ENCODE measurements at regions not wholly inside any gene's neighbourhood (a gene's known extent, or its start where the extent isn't known, plus 50 kb on each side); places are given as distances from the start of the nearest gene placed in this dataset.

DNA sequence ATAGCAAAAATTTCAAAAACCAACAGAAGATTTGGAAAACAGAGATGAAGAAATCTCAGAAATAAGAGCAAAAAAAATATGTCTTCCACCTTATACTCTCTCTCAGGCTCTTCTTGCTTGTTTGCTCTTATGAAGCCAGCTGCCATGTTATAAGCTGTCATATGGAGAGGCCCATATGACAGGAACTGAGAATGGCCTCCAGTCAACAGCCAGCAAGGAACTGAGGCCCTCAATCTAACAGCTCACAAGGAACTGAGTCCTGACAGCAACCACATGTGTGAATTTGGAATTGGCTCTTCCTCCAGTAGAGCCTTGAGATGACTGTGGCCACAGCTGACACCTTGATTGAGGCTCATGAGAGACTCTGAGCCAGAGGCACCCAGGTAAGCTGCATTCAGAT, 51.3 kb upstream of the MAOA start:
- no peak overlapping the region for H3K4me3 ChIP-seq (ENCODE audit: low read depth, low read length)
- TF ChIP-seq, protein P1, sequence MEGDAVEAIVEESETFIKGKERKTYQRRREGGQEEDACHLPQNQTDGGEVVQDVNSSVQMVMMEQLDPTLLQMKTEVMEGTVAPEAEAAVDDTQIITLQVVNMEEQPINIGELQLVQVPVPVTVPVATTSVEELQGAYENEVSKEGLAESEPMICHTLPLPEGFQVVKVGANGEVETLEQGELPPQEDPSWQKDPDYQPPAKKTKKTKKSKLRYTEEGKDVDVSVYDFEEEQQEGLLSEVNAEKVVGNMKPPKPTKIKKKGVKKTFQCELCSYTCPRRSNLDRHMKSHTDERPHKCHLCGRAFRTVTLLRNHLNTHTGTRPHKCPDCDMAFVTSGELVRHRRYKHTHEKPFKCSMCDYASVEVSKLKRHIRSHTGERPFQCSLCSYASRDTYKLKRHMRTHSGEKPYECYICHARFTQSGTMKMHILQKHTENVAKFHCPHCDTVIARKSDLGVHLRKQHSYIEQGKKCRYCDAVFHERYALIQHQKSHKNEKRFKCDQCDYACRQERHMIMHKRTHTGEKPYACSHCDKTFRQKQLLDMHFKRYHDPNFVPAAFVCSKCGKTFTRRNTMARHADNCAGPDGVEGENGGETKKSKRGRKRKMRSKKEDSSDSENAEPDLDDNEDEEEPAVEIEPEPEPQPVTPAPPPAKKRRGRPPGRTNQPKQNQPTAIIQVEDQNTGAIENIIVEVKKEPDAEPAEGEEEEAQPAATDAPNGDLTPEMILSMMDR (IDR thresholded peaks at IDR 0.05; ENCODE audit: borderline replicate concordance, insufficient read depth, low read depth, low read length), result no peak

DNA sequence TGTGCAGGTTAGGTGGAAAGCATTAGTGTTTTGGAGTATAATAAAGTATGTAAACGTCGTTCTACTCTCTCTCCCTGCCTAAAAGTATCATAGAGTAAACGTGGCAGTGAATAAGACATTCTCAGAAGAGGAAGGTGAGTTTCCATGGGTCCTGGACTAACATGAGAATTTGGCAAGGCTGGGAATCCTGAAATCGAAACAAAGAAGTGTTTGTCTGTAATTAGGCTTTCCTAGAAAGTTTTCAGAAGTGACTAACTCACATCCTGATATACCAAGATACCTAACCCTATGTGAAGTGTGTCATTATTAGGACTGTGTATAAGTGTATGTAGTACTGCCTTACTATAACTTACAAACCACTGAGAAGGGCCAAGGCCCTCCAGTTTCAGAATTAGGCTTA, 50.7 kb upstream of the MAOA start:
- TF ChIP-seq, protein P1 (IDR thresholded peaks at IDR 0.05; ENCODE audit: borderline replicate concordance, insufficient read depth, low read depth, low read length), result no peak
- no peak overlapping the region for H3K4me3 ChIP-seq (ENCODE audit: low read depth, low read length)
